ENCODE measurements at regions not wholly inside any gene's neighbourhood (a gene's known extent, or its start where the extent isn't known, plus 50 kb on each side); places are given as distances from the start of the nearest gene placed in this dataset.

- no peak for DNase-seq
- H3K36me3 ChIP-seq (ENCODE audit: insufficient read depth, low read length): no peaks in the 10 kb centered on the region
- CTCF ChIA-PET: no interaction called here
- H3K9me3 Mint-ChIP-seq: peaks cover 0 to 16% (median 0%) of the 10 kb centered on the region in 5 donors
- no peak overlapping the region for H3K27ac Mint-ChIP-seq
- no peaks in the 10 kb centered on the region for H3K9me3 ChIP-seq (ENCODE audit: low read length)
- POLR2A ChIA-PET: no interaction called here
- H3K27me3 ChIP-seq (ENCODE audit: insufficient read depth, low read length, poor library complexity, severe bottlenecking): no peaks in the 10 kb centered on the region
- H3K27me3 Mint-ChIP-seq: no peaks in the 10 kb centered on the region
- H3K27ac ChIP-seq (ENCODE audit: low read depth, low read length): no peak overlapping the region
- no peak overlapping the region for H3K4me3 Mint-ChIP-seq
- no peaks in the 10 kb centered on the region for H3K4me1 ChIP-seq (ENCODE audit: insufficient read depth, low read length)
- no peak overlapping the region for H3K4me3 ChIP-seq (ENCODE audit: low read length)
- H3K4me1 Mint-ChIP-seq: no peaks in the 10 kb centered on the region
- H3K36me3 Mint-ChIP-seq: no peaks in the 10 kb centered on the region
Measured at GRCh38 chr5:120365656-120366446, 98.2 kb upstream of the PRR16 start.

- DNase-seq: no peak
Measured at GRCh38 chr5:120367896-120368634, 96.0 kb upstream of the PRR16 start.

GRCh38 chr5:120368923-120369715 lies 95.0 kb upstream of the PRR16 start:
- H3K27ac ChIP-seq (ENCODE audit: low read depth, low read length): no peak overlapping the region
- Mint-ChIP-seq H3K27ac (no peak overlapping the region), H3K4me3 (no peak overlapping the region)

More at GRCh38 chr5:120367896-120368634, 96.0 kb upstream of the PRR16 start:
- CTCF ChIA-PET: no interaction called here
- H3K36me3 ChIP-seq (ENCODE audit: insufficient read depth, low read length): no peaks in the 10 kb centered on the region
- Mint-ChIP-seq H3K4me1 (no peaks in the 10 kb centered on the region), H3K9me3 (peaks cover 0 to 4% (median 2%) of the 10 kb centered on the region in 5 donors), H3K4me3 (no peak overlapping the region), H3K27me3 (no peaks in the 10 kb centered on the region), H3K36me3 (no peaks in the 10 kb centered on the region), H3K27ac (no peak overlapping the region)
- no peaks in the 10 kb centered on the region for H3K4me1 ChIP-seq (ENCODE audit: insufficient read depth, low read length)
- no peak overlapping the region for H3K4me3 ChIP-seq (ENCODE audit: low read length)
- H3K9me3 ChIP-seq (ENCODE audit: low read length): no peaks in the 10 kb centered on the region
- no peaks in the 10 kb centered on the region for H3K27me3 ChIP-seq (ENCODE audit: insufficient read depth, low read length, poor library complexity, severe bottlenecking)
- no peak overlapping the region for H3K27ac ChIP-seq (ENCODE audit: low read depth, low read length)
- POLR2A ChIA-PET: no interaction called here

GRCh38 chr5:120372899-120373298 lies 91.2 kb upstream of the PRR16 start:
- Mint-ChIP-seq H3K36me3 (no peaks in the 10 kb centered on the region), H3K27ac (no peak overlapping the region)
- no peak overlapping the region for H3K27ac ChIP-seq (ENCODE audit: low read depth, low read length)

More at GRCh38 chr5:120368923-120369715, 95.0 kb upstream of the PRR16 start:
- no peaks in the 10 kb centered on the region for H3K27me3 Mint-ChIP-seq
- no peak overlapping the region for H3K4me3 ChIP-seq (ENCODE audit: low read length)
- H3K27me3 ChIP-seq (ENCODE audit: insufficient read depth, low read length, poor library complexity, severe bottlenecking): no peaks in the 10 kb centered on the region
- H3K36me3 Mint-ChIP-seq: no peaks in the 10 kb centered on the region
- no peak for DNase-seq
- ChIA-PET POLR2A (no interaction called here), CTCF (no interaction called here)
- no peaks in the 10 kb centered on the region for H3K36me3 ChIP-seq (ENCODE audit: insufficient read depth, low read length)
- peaks cover 0 to 4% (median 2%) of the 10 kb centered on the region in 5 donors for H3K9me3 Mint-ChIP-seq
- H3K4me1 ChIP-seq (ENCODE audit: insufficient read depth, low read length): no peaks in the 10 kb centered on the region
- no peaks in the 10 kb centered on the region for H3K4me1 Mint-ChIP-seq
- no peaks in the 10 kb centered on the region for H3K9me3 ChIP-seq (ENCODE audit: low read length)

GRCh38 chr5:120375248-120375647 lies 88.9 kb upstream of the PRR16 start:
- ChIA-PET CTCF (no interaction called here), POLR2A (no interaction called here)
- no peaks in the 10 kb centered on the region for H3K27me3 Mint-ChIP-seq
- Histone ChIP-seq H3K36me3 (ENCODE audit: insufficient read depth, low read length) (no peaks in the 10 kb centered on the region), H3K27ac (ENCODE audit: low read depth, low read length) (no peak overlapping the region), H3K9me3 (ENCODE audit: low read length) (no peaks in the 10 kb centered on the region), H3K27me3 (ENCODE audit: insufficient read depth, low read length, poor library complexity, severe bottlenecking) (no peaks in the 10 kb centered on the region), H3K4me3 (ENCODE audit: low read length) (no peak overlapping the region), H3K4me1 (ENCODE audit: insufficient read depth, low read length) (no peaks in the 10 kb centered on the region)
- H3K4me1 Mint-ChIP-seq: no peaks in the 10 kb centered on the region
- peaks cover 5 to 13% (median 9%) of the 10 kb centered on the region in 5 donors for H3K9me3 Mint-ChIP-seq
- no peaks in the 10 kb centered on the region for H3K36me3 Mint-ChIP-seq
- no peak for DNase-seq
- H3K4me3 Mint-ChIP-seq: no peak overlapping the region
- H3K27ac Mint-ChIP-seq: no peak overlapping the region

More at GRCh38 chr5:120372899-120373298, 91.2 kb upstream of the PRR16 start:
- Histone ChIP-seq H3K9me3 (ENCODE audit: low read length) (no peaks in the 10 kb centered on the region), H3K27me3 (ENCODE audit: insufficient read depth, low read length, poor library complexity, severe bottlenecking) (no peaks in the 10 kb centered on the region), H3K36me3 (ENCODE audit: insufficient read depth, low read length) (no peaks in the 10 kb centered on the region), H3K4me3 (ENCODE audit: low read length) (no peak overlapping the region), H3K4me1 (ENCODE audit: insufficient read depth, low read length) (no peaks in the 10 kb centered on the region)
- Mint-ChIP-seq H3K27me3 (no peaks in the 10 kb centered on the region), H3K4me1 (no peaks in the 10 kb centered on the region), H3K9me3 (peaks cover 0 to 5% (median 3%) of the 10 kb centered on the region in 5 donors), H3K4me3 (no peak overlapping the region)
- ChIA-PET CTCF (no interaction called here), POLR2A (no interaction called here)
- DNase-seq: no peak

GRCh38 chr5:120380644-120381043 lies 83.5 kb upstream of the PRR16 start:
- H3K36me3 Mint-ChIP-seq: no peaks in the 10 kb centered on the region
- H3K27ac Mint-ChIP-seq: no peak overlapping the region
- H3K4me3 Mint-ChIP-seq: no peak overlapping the region
- H3K9me3 ChIP-seq (ENCODE audit: low read length): no peaks in the 10 kb centered on the region
- H3K27me3 Mint-ChIP-seq: no peaks in the 10 kb centered on the region
- H3K27me3 ChIP-seq (ENCODE audit: insufficient read depth, low read length, poor library complexity, severe bottlenecking): no peaks in the 10 kb centered on the region
- no peak overlapping the region for H3K4me3 ChIP-seq (ENCODE audit: low read length)
- DNase-seq: no peak
- ChIA-PET CTCF (no interaction called here), POLR2A (no interaction called here)
- H3K4me1 Mint-ChIP-seq: no peaks in the 10 kb centered on the region
- peaks cover 9 to 12% (median 11%) of the 10 kb centered on the region in 5 donors for H3K9me3 Mint-ChIP-seq
- no peaks in the 10 kb centered on the region for H3K4me1 ChIP-seq (ENCODE audit: insufficient read depth, low read length)
- no peaks in the 10 kb centered on the region for H3K36me3 ChIP-seq (ENCODE audit: insufficient read depth, low read length)
- H3K27ac ChIP-seq (ENCODE audit: low read depth, low read length): no peak overlapping the region

- no peaks in the 10 kb centered on the region for H3K36me3 Mint-ChIP-seq
- no peaks in the 10 kb centered on the region for H3K9me3 ChIP-seq (ENCODE audit: low read length)
- no peaks in the 10 kb centered on the region for H3K4me1 ChIP-seq (ENCODE audit: insufficient read depth, low read length)
- H3K4me3 Mint-ChIP-seq: no peak overlapping the region
- DNase-seq: no peak
- no peaks in the 10 kb centered on the region for H3K27me3 ChIP-seq (ENCODE audit: insufficient read depth, low read length, poor library complexity, severe bottlenecking)
- peaks cover 9 to 15% (median 12%) of the 10 kb centered on the region in 5 donors for H3K9me3 Mint-ChIP-seq
- CTCF ChIA-PET: no interaction called here
- POLR2A ChIA-PET: no interaction called here
- no peak overlapping the region for H3K27ac Mint-ChIP-seq
- H3K4me3 ChIP-seq (ENCODE audit: low read length): no peak overlapping the region
- H3K36me3 ChIP-seq (ENCODE audit: insufficient read depth, low read length): no peaks in the 10 kb centered on the region
- no peak overlapping the region for H3K27ac ChIP-seq (ENCODE audit: low read depth, low read length)
- no peaks in the 10 kb centered on the region for H3K27me3 Mint-ChIP-seq
- H3K4me1 Mint-ChIP-seq: no peaks in the 10 kb centered on the region
Measured at GRCh38 chr5:120382833-120383232, 81.3 kb upstream of the PRR16 start.

GRCh38 chr5:120386981-120387380 lies 77.1 kb upstream of the PRR16 start:
- Mint-ChIP-seq H3K27me3 (no peaks in the 10 kb centered on the region), H3K27ac (no peak overlapping the region), H3K9me3 (peaks cover 2 to 10% (median 5%) of the 10 kb centered on the region in 5 donors), H3K4me3 (no peak overlapping the region), H3K4me1 (no peaks in the 10 kb centered on the region), H3K36me3 (no peaks in the 10 kb centered on the region)
- ChIA-PET CTCF (no interaction called here), POLR2A (no interaction called here)
- Histone ChIP-seq H3K9me3 (ENCODE audit: low read length) (no peaks in the 10 kb centered on the region), H3K27ac (ENCODE audit: low read depth, low read length) (no peak overlapping the region), H3K27me3 (ENCODE audit: insufficient read depth, low read length, poor library complexity, severe bottlenecking) (no peaks in the 10 kb centered on the region), H3K4me1 (ENCODE audit: insufficient read depth, low read length) (no peaks in the 10 kb centered on the region), H3K4me3 (ENCODE audit: low read length) (no peak overlapping the region), H3K36me3 (ENCODE audit: insufficient read depth, low read length) (no peaks in the 10 kb centered on the region)
- DNase-seq: no peak
